ENCODE measurements at regions not wholly inside any gene's neighbourhood (a gene's known extent, or its start where the extent isn't known, plus 50 kb on each side); places are given as distances from the start of the nearest gene placed in this dataset.

GRCh38 chr10:124211921-124212320 lies 118.5 kb upstream of the CHST15 start:
- in situ Hi-C loops (cut with MboI; ENCODE audit: low sequenced_read_pairs) (no loop called here), intact Hi-C loops (cut with micrococcal nuclease) (no loop called here), dilution Hi-C loops (cut with HindIII; ENCODE audit: low sequenced_read_pairs, unreplicated experiment) (no loop called here)
- no peak overlapping the region for H4K8ac ChIP-seq (ENCODE audit: low read depth in 2 of 2, low read length in 2 of 2)
- no peak overlapping the region for H2AK9ac ChIP-seq (replicated peaks; ENCODE audit: low read depth, low read length, poor library complexity)
- POLR2A ChIA-PET (ENCODE audit: unreplicated experiment): no interaction called here
- no CpG with 5 or more reads among the region's 8 CpGs for WGBS, 2 experiments (ENCODE audit: extremely low coverage in 2 of 2, insufficient read length in 1 of 2)
- no peak overlapping the region for H2AFZ ChIP-seq (replicated peaks; ENCODE audit: low read length, poor library complexity)
- no peak overlapping the region for H3K4me3 ChIP-seq (ENCODE audit: insufficient read depth, low read depth, low read length)
- H2BK20ac ChIP-seq (ENCODE audit: low read depth, low read length): no peak overlapping the region
- H3K18ac ChIP-seq (ENCODE audit: low read depth, low read length): no peak overlapping the region
- no peaks in the 10 kb centered on the region for H3K79me1 ChIP-seq (ENCODE audit: low read depth in 1 of 2, low read length in 2 of 2)
- no peak overlapping the region for H3K4me2 ChIP-seq (ENCODE audit: low read depth, low read length)
- no peaks in the 10 kb centered on the region for H4K20me1 ChIP-seq (ENCODE audit: insufficient read depth, low read length)
- H2AK5ac ChIP-seq (ENCODE audit: low read depth, low read length): no peak overlapping the region
- CTCF ChIA-PET: no interaction called here
- ATAC-seq (ENCODE audit: low read depth) (no peak), DNase-seq (no peak)
- H3K9me1 ChIP-seq (ENCODE audit: insufficient read depth, low read length): no peaks in the 10 kb centered on the region
- peaks cover 34% of the 10 kb centered on the region for H3K9me3 ChIP-seq (ENCODE audit: control insufficient read depth, insufficient read depth, low read length)
- no peak overlapping the region for H4K91ac ChIP-seq (ENCODE audit: insufficient read depth, low read depth, low read length)
- no peak overlapping the region for H3K27ac ChIP-seq (ENCODE audit: insufficient read depth, low read length)
- H4K5ac ChIP-seq (ENCODE audit: low read depth, low read length): no peak overlapping the region
- TF ChIP-seq CEBPB (IDR thresholded peaks at IDR 0.05; ENCODE audit: low read depth, low read length) (no peak), BHLHE40 (IDR thresholded peaks at IDR 0.05; ENCODE audit: low read depth, low read length) (no peak), MXI1 (IDR thresholded peaks at IDR 0.05; ENCODE audit: borderline replicate concordance, low read depth, low read length) (no peak), RCOR1 (IDR thresholded peaks at IDR 0.05; ENCODE audit: insufficient replicate concordance, low read length) (no peak), CTCF (conservative IDR thresholded peaks at IDR 0.05; ENCODE audit: low read depth, low read length) (no peak), SMC3 (IDR thresholded peaks at IDR 0.05; ENCODE audit: low read depth, low read length) (no peak), ELK1 (IDR thresholded peaks at IDR 0.05; ENCODE audit: borderline replicate concordance, low read depth, low read length) (no peak), MAZ (IDR thresholded peaks at IDR 0.05; ENCODE audit: borderline replicate concordance, low read depth, low read length) (no peak)
- no peak overlapping the region for H3K56ac ChIP-seq (ENCODE audit: extremely low read depth, insufficient read depth, low read length)
- H3K27me3 ChIP-seq (ENCODE audit: control insufficient read depth, insufficient read depth, low read length): no peaks in the 10 kb centered on the region
- no peak overlapping the region for H3K23ac ChIP-seq (ENCODE audit: low read depth, low read length)
- H3K36me3 ChIP-seq (ENCODE audit: control insufficient read depth, insufficient read depth, low read length): no peaks in the 10 kb centered on the region
- H2BK5ac ChIP-seq (ENCODE audit: low read depth, low read length, poor library complexity, severe bottlenecking): no peak overlapping the region
- no peak overlapping the region for H2BK120ac ChIP-seq (ENCODE audit: low read depth, low read length)
- H3K14ac ChIP-seq (replicated peaks; ENCODE audit: low read depth, low read length): no peak overlapping the region
- no peak overlapping the region for H3K9ac ChIP-seq (ENCODE audit: low read depth, low read length)
- no peaks in the 10 kb centered on the region for H3K4me1 ChIP-seq (ENCODE audit: control insufficient read depth, insufficient read depth, low read length)
- no TSS peak for BruUV-seq (replicated peaks)
- no peak overlapping the region for H2BK15ac ChIP-seq (ENCODE audit: low read depth, low read length)
- no peak overlapping the region for H3K4ac ChIP-seq (ENCODE audit: low read depth, low read length)
